NCI-H2196 treated with DMSO at 0.1 percent for 48 hours (cell line): ENCODE measurements at regions not wholly inside any gene's neighbourhood (a gene's known extent, or its start where the extent isn't known, plus 50 kb on each side); places are given as distances from the start of the nearest gene placed in this dataset.

ENCODE experiments used
- DNase-seq: peaks from one replicate; lab custom pipeline; 2025; ENCODE audit not compliant: unreplicated experiment; lab: John Stamatoyannopoulos, UW

GRCh38 chr12:83198291-83199015 is 511.7 kb downstream of the TMTC2 start:
- DNase-seq = no peak

GRCh38 chr12:83197483-83197914 is 510.8 kb downstream of the TMTC2 start:
- DNase-seq = no peak

GRCh38 chr12:83196694-83197350 is 510.1 kb downstream of the TMTC2 start:
- DNase-seq = no peak

- DNase-seq = no peak
These were observed 504.1 kb downstream of the TMTC2 start for GRCh38 chr12:83190631-83191390.

GRCh38 chr12:83186419-83186818 is 499.7 kb downstream of the TMTC2 start:
- no peak for DNase-seq

- DNase-seq = no peak
These were observed 498.5 kb downstream of the TMTC2 start for GRCh38 chr12:83185241-83185640.
